Adrenal gland (tissue), 9 donors: ENCODE measurements at regions not wholly inside any gene's neighbourhood (a gene's known extent, or its start where the extent isn't known, plus 50 kb on each side); places are given as distances from the start of the nearest gene placed in this dataset.

Source experiments
- DNase-seq, 7 donors: peaks; one replicate each; pipeline ENCODE4 v3.0.0-alpha.2; 2019 to 2020
- H3K27ac ChIP-seq, 5 donors: fragments of 200-600 bp; sonication (generic) in 4 of 5; 1 replicate in 3 of 5; 2 replicates in 2 of 5; pipeline versions ENCODE4 v1.5.1 to v1.8.0; 2016 to 2020; ENCODE audit warnings: mild to moderate bottlenecking in 1 of 5
- H3K27me3 ChIP-seq: fragments of 200-600 bp; 2 replicates; pipeline ENCODE4 v1.8.0; 2021
- H3K36me3 ChIP-seq, 2 donors: fragments of 200-600 bp; replicated peaks in 1 of 2; 1 replicate in 1 of 2; 2 replicates in 1 of 2; pipeline versions ENCODE4 v1.5.1 to v1.8.0; 2018 to 2022
- H3K4me1 ChIP-seq, 2 donors: fragments of 200-600 bp; replicated peaks in 1 of 2; 1 replicate in 1 of 2; 2 replicates in 1 of 2; pipeline versions ENCODE4 v1.5.1 to v1.8.0; 2018 to 2021
- H3K4me3 ChIP-seq, 4 donors: fragments of 200-600 bp; sonication (generic) in 3 of 4; one replicate each; pipeline ENCODE4 v1.5.1; 2016 to 2018
- H3K9me3 ChIP-seq, 3 donors: fragments of 200-600 bp; sonication (generic) in 1 of 3; replicated peaks in 1 of 3; 1 replicate in 2 of 3; 2 replicates in 1 of 3; pipeline versions ENCODE4 v1.5.1 to v1.8.0; 2016 to 2021
- CTCF ChIP-seq, 6 experiments: fragments of 450-650 bp in 4 of 6; fragments of 200-600 bp in 2 of 6; sonication (generic) in 1 of 6; IDR thresholded peaks; 1 replicate in 5 of 6; 2 replicates in 1 of 6; pipeline versions ENCODE4 v1.5.1 to v1.8.0; 2016 to 2021; ENCODE audit warnings: antibody characterized with exemption in 6 of 6, mild to moderate bottlenecking in 2 of 6, moderate library complexity in 1 of 6
- POLR2A ChIP-seq, 2 donors: fragments of 450-650 bp; IDR thresholded peaks; one replicate each; pipeline ENCODE4 v1.6.1; 2017; ENCODE audit warnings: antibody characterized with exemption in 2 of 2, mild to moderate bottlenecking in 2 of 2, moderate library complexity in 1 of 2
- WGBS, 4 donors: extraction: QIAGEN DNeasy Blood & Tissue Kit in 2 of 4; methylation state at CpG; one replicate each; pipeline versions ENCODE4 v1.1.5 to v1.1.7; 2013 to 2017; 5-methylcytosine and 5-hydroxymethylcytosine counted together
- intact Hi-C, 2 donors: fragments of 100-400 bp; cut with DNase I; formaldehyde crosslinking; loops; one replicate each; pipeline versions ENCODE4 v1.14.1 to v1.15.0; 2022 to 2023
- donor health status: healthy with polysubstance abuse.
- donor health status: Bipolar disorder and iron deficiency.
- donor health status: DM: yes; HTN: yes; CAD: no.
- donor health status: DM: no; HTN: no; CAD: no.
- donor health status: DM: no; HTN: no; CAD: no.

DNA sequence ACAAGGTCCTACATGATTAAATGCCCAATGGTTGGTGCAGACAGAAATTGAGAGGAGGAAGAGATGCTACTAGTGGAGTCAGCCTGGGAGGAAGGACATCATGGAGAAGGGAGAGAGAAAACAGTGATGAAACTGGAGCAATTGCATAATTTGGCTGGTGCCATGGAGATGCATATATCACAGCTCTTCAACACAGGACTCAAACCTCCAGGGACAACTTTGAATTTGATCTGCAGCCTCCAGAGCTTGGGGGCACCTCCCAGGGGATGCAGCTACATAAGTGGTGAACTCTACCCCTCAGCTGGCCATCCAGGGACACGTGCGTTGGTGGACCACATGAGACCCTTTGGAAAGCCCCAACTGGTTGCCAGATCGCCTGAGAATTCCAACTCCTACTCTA is 80.4 kb downstream of the CTAGE1 start:
- intact Hi-C loops: no loop called here
- peak overlapping the region in 4 of 5 donors; percentile 36 to 55 (median 52) for H3K27ac ChIP-seq
- H3K36me3 ChIP-seq: no peaks in the 10 kb centered on the region
- H3K4me3 ChIP-seq: no peak overlapping the region
- 75 to 94% (median 80%) methylated on average over 3 of the region's 3 CpGs for WGBS, 4 donors
- DNase-seq: peak in 4 of 7 donors; percentile 36 to 70 (median 42)
- H3K27me3 ChIP-seq: no peaks in the 10 kb centered on the region
- peaks cover 0 to 35% of the 10 kb centered on the region in 2 donors for H3K4me1 ChIP-seq
- H3K9me3 ChIP-seq: no peaks in the 10 kb centered on the region
- TF ChIP-seq CTCF (IDR thresholded peaks at IDR 0.05) (no peak), POLR2A (IDR thresholded peaks at IDR 0.05) (no peak)

- peak in 3 of 7 donors; percentile 46 to 65 (median 56) for DNase-seq
- intact Hi-C loops: no loop called here
Measured at GRCh38 chr18:22336406-22336805, 81.3 kb downstream of the CTAGE1 start.

GRCh38 chr18:22335731-22336198 is 82.0 kb downstream of the CTAGE1 start:
- WGBS, 4 donors: 65 to 76% (median 71%) methylated on average over 11 to 15 of the region's 15 CpGs

More at GRCh38 chr18:22336406-22336805, 81.3 kb downstream of the CTAGE1 start:
- Histone ChIP-seq H3K27ac (peak overlapping the region in 3 of 5 donors; percentile 2 to 68 (median 30)), H3K9me3 (no peaks in the 10 kb centered on the region), H3K4me3 (no peak overlapping the region), H3K4me1 (peaks cover 0 to 29% of the 10 kb centered on the region in 2 donors), H3K36me3 (no peaks in the 10 kb centered on the region), H3K27me3 (no peaks in the 10 kb centered on the region)
- TF ChIP-seq POLR2A (IDR thresholded peaks at IDR 0.05) (no peak), CTCF (IDR thresholded peaks at IDR 0.05) (no peak)
- WGBS, 4 donors: 48 to 56% (median 50%) methylated on average over 4 of the region's 4 CpGs

GRCh38 chr18:22334567-22334966 is 83.1 kb downstream of the CTAGE1 start:
- intact Hi-C loops: no loop called here
- Histone ChIP-seq H3K9me3 (no peaks in the 10 kb centered on the region), H3K4me1 (peaks cover 0 to 22% of the 10 kb centered on the region in 2 donors), H3K27me3 (no peaks in the 10 kb centered on the region), H3K36me3 (no peaks in the 10 kb centered on the region), H3K27ac (no peak overlapping the region), H3K4me3 (no peak overlapping the region)
- no peak for DNase-seq
- 94 to 98% (median 97%) methylated on average over 5 of the region's 5 CpGs for WGBS, 4 donors
- TF ChIP-seq CTCF (IDR thresholded peaks at IDR 0.05) (no peak), POLR2A (IDR thresholded peaks at IDR 0.05) (no peak)

More at GRCh38 chr18:22335731-22336198, 82.0 kb downstream of the CTAGE1 start:
- Histone ChIP-seq H3K27me3 (no peaks in the 10 kb centered on the region), H3K36me3 (no peaks in the 10 kb centered on the region), H3K4me3 (no peak overlapping the region), H3K27ac (peak overlapping the region in 3 of 5 donors; percentile 2 to 68 (median 30)), H3K9me3 (no peaks in the 10 kb centered on the region), H3K4me1 (peaks cover 0 to 29% of the 10 kb centered on the region in 2 donors)
- no peak for TF ChIP-seq POLR2A (IDR thresholded peaks at IDR 0.05)
- TF ChIP-seq CTCF (IDR thresholded peaks at IDR 0.05): no peak
- intact Hi-C loops: no loop called here
- DNase-seq: peak in 1 of 7 donors; percentile 33
